RWPE2 (cell line): ENCODE measurements at regions not wholly inside any gene's neighbourhood (a gene's known extent, or its start where the extent isn't known, plus 50 kb on each side); places are given as distances from the start of the nearest gene placed in this dataset.

Experiments
- ATAC-seq: fragments of 200-7000 bp; cut with Tn5 transposase; 3 replicates; pipeline ENCODE4 v1.9.1; 2021; ENCODE audit warnings: low read depth
- DNase-seq: peaks from one replicate; pipeline ENCODE4 v3.0.0-alpha.2; 2020; ENCODE audit warnings: low spot score
- H3K27ac ChIP-seq: fragments of 450-650 bp; 2 replicates; pipeline ENCODE4 v1.5.1; 2017; ENCODE audit warnings: mild to moderate bottlenecking; ENCODE audit not compliant: poor library complexity, severe bottlenecking
- H3K27me3 ChIP-seq: fragments of 250-450 bp; sonication (Bioruptor Pico); 2 replicates; pipeline ENCODE4 v1.5.1; 2021; ENCODE audit warnings: mild to moderate bottlenecking, moderate library complexity; ENCODE audit not compliant: insufficient read depth, poor library complexity, severe bottlenecking
- H3K36me3 ChIP-seq: fragments of 250-450 bp; sonication (Bioruptor Pico); 2 replicates; pipeline ENCODE4 v1.5.1; 2020; ENCODE audit warnings: low read depth, mild to moderate bottlenecking, moderate library complexity
- H3K4me1 ChIP-seq: fragments of 250-450 bp; sonication (Bioruptor Pico); 2 replicates; pipeline ENCODE4 v1.5.1; 2021; ENCODE audit warnings: mild to moderate bottlenecking, moderate library complexity; ENCODE audit not compliant: insufficient read depth, poor library complexity, severe bottlenecking
- H3K4me3 ChIP-seq: fragments of 250-450 bp; sonication (Bioruptor Pico); 2 replicates; pipeline ENCODE4 v1.5.1; 2021; ENCODE audit warnings: mild to moderate bottlenecking, moderate library complexity; ENCODE audit not compliant: severe bottlenecking
- H3K9me3 ChIP-seq: fragments of 250-450 bp; sonication (Bioruptor Pico); 2 replicates; pipeline ENCODE4 v1.5.1; 2021; ENCODE audit warnings: mild to moderate bottlenecking, moderate library complexity; ENCODE audit not compliant: severe bottlenecking
- TF ChIP-seq, protein P1 (sequence below): fragments of 450-650 bp; IDR thresholded peaks from one replicate; pipeline ENCODE4 v1.5.1; 2017; ENCODE audit warnings: mild to moderate bottlenecking, moderate library complexity; ENCODE audit not compliant: poor library complexity, severe bottlenecking

GRCh38 chr7:19269301-19269700 is 124.1 kb upstream of the FERD3L start:
- no peaks in the 10 kb centered on the region for H3K36me3 ChIP-seq
- H3K4me3 ChIP-seq = no peak overlapping the region
- H3K9me3 ChIP-seq = no peaks in the 10 kb centered on the region
- H3K27ac ChIP-seq = no peak overlapping the region
- no peak for ATAC-seq
- no peaks in the 10 kb centered on the region for H3K4me1 ChIP-seq
- TF ChIP-seq, protein P1, sequence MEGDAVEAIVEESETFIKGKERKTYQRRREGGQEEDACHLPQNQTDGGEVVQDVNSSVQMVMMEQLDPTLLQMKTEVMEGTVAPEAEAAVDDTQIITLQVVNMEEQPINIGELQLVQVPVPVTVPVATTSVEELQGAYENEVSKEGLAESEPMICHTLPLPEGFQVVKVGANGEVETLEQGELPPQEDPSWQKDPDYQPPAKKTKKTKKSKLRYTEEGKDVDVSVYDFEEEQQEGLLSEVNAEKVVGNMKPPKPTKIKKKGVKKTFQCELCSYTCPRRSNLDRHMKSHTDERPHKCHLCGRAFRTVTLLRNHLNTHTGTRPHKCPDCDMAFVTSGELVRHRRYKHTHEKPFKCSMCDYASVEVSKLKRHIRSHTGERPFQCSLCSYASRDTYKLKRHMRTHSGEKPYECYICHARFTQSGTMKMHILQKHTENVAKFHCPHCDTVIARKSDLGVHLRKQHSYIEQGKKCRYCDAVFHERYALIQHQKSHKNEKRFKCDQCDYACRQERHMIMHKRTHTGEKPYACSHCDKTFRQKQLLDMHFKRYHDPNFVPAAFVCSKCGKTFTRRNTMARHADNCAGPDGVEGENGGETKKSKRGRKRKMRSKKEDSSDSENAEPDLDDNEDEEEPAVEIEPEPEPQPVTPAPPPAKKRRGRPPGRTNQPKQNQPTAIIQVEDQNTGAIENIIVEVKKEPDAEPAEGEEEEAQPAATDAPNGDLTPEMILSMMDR = no peak
- no peaks in the 10 kb centered on the region for H3K27me3 ChIP-seq
- DNase-seq = no peak

DNA sequence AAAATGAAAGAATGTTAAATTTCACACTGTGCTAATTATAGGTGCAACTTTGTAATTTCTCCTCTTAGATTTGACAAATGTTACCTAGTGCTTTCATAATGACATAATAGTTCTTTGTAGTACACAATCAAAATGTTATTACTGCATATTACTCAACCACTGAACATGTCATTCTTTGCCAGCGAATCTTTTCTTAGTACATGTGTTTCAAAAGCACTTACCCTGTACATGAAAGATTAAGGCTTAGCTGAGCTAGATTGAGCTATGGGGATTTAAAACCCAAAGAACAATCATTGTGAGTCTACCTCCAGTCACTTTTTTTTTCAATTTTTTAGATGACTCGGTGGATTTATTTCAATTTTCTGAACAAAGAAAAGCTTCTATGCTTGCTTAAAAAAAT is 123.5 kb upstream of the FERD3L start:
- Histone ChIP-seq H3K9me3 (no peaks in the 10 kb centered on the region), H3K27me3 (no peaks in the 10 kb centered on the region), H3K27ac (no peak overlapping the region), H3K36me3 (no peaks in the 10 kb centered on the region), H3K4me3 (no peak overlapping the region), H3K4me1 (no peaks in the 10 kb centered on the region)
- TF ChIP-seq, protein P1 = no peak
- ATAC-seq (peak; percentile 29; the same call in 2 of the 3 replicates), DNase-seq (no peak)

DNA sequence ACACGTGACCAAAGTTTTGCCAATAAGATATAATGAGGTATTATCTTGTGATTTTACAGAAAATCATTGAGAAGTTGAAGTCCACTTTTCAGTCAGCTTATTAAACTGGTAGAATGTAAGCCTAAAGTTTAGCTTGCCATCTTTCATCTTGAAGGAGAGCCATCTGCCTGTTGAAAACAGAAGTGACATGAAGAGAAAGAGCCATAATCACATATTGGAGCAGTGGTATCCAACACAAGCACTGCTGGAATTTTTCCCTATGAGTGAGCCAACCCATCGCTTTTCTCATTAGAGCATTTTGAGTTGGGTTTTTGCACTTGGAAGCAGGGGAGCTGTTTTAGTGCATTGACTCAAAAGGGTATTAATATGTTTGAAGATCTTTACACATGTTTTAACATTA is 117.6 kb upstream of the FERD3L start:
- H3K27me3 ChIP-seq = no peaks in the 10 kb centered on the region
- H3K9me3 ChIP-seq = no peaks in the 10 kb centered on the region
- no peak overlapping the region for H3K27ac ChIP-seq
- ATAC-seq = no peak
- H3K36me3 ChIP-seq = no peaks in the 10 kb centered on the region
- H3K4me1 ChIP-seq = no peaks in the 10 kb centered on the region
- DNase-seq = no peak
- H3K4me3 ChIP-seq = no peak overlapping the region
- TF ChIP-seq, protein P1 = no peak

GRCh38 chr7:19249281-19249680 is 104.1 kb upstream of the FERD3L start:
- Histone ChIP-seq H3K27ac (no peak overlapping the region), H3K36me3 (no peaks in the 10 kb centered on the region), H3K27me3 (no peaks in the 10 kb centered on the region), H3K9me3 (no peaks in the 10 kb centered on the region), H3K4me3 (no peak overlapping the region), H3K4me1 (no peaks in the 10 kb centered on the region)
- ATAC-seq = no peak
- DNase-seq = no peak
- TF ChIP-seq, protein P1 = no peak

DNA sequence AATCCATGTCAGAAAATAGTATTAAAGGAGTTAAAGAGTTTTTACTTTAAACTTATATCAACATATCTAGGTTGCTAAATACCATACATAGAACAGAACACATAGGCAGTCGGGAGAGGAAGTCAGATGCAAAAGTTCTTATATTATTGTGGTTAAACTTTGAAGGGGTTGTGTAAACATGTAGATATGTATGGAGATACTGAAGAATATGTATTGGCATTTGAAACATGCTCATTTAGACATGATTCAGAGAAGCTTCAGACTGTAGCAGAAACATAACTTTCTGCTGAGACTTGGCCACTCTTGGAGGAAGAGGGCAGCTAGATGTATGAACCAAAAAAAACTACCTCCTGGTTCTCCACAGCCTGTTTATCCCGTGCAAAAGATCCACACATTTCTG is 103.5 kb upstream of the FERD3L start:
- no peak for DNase-seq
- no peak for ATAC-seq
- Histone ChIP-seq H3K4me3 (no peak overlapping the region), H3K36me3 (no peaks in the 10 kb centered on the region), H3K27me3 (no peaks in the 10 kb centered on the region), H3K9me3 (no peaks in the 10 kb centered on the region), H3K27ac (no peak overlapping the region), H3K4me1 (no peaks in the 10 kb centered on the region)
- TF ChIP-seq, protein P1 = no peak
